GM06990 (cell line): ENCODE measurements at regions not wholly inside any gene's neighbourhood (a gene's known extent, or its start where the extent isn't known, plus 50 kb on each side); places are given as distances from the start of the nearest gene placed in this dataset.

Experiments used
- DNase-seq: peaks from one replicate; pipeline ENCODE4 v3.0.0-alpha.2; 2011; ENCODE audit not compliant: insufficient read length; ENCODE audit errors: extremely low read depth
- H3K27me3 ChIP-seq: replicated peaks from 2 replicates; pipeline ENCODE4 v1.6.0; 2011; ENCODE audit warnings: low read length; ENCODE audit not compliant: control insufficient read depth, insufficient read depth
- H3K36me3 ChIP-seq: 2 replicates; pipeline ENCODE4 v1.5.1; 2011; ENCODE audit warnings: low read length; ENCODE audit not compliant: control insufficient read depth, insufficient read depth
- H3K4me3 ChIP-seq: replicated peaks from 2 replicates; pipeline ENCODE4 v1.5.1; 2011; ENCODE audit warnings: low read depth, mild to moderate bottlenecking, control low read depth, low read length
- CTCF ChIP-seq: IDR thresholded peaks from 2 replicates; pipeline ENCODE4 v1.5.1; 2011; ENCODE audit warnings: low read length, control low read depth, mild to moderate bottlenecking, inconsistent platforms; ENCODE audit not compliant: insufficient read depth, poor library complexity, severe bottlenecking

DNA sequence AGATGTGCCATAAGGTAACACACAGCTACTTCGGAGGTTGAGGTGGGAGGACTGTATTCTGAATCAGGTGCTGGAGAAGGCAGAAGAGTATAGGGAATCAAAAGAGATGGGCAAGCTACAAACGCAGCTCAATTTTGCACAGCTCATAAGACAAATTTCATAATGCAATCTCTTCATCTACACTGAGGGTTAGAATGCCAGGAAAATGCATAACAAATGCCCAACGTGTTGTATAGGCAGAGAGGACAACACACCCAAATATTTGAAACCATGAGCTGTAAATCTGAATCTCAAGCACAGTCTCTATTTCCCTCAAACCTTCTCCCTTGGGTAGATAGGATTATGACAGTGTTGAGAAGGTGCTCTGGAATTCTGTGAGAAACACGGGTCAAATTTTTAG, 263.1 kb upstream of the FOXN3 start:
- no peak for TF ChIP-seq CTCF
- no peaks in the 10 kb centered on the region for H3K36me3 ChIP-seq
- H3K4me3 ChIP-seq: no peak overlapping the region
- no peaks in the 10 kb centered on the region for H3K27me3 ChIP-seq
- DNase-seq: no peak

GRCh38 chr14:89678768-89679167, 261.7 kb upstream of the FOXN3 start:
- TF ChIP-seq CTCF: no peak

GRCh38 chr14:89675590-89675989, 258.6 kb upstream of the FOXN3 start:
- TF ChIP-seq CTCF: no peak
- DNase-seq: no peak

More at GRCh38 chr14:89678768-89679167, 261.7 kb upstream of the FOXN3 start:
- Histone ChIP-seq H3K27me3 (no peaks in the 10 kb centered on the region), H3K36me3 (no peaks in the 10 kb centered on the region), H3K4me3 (no peak overlapping the region)
- DNase-seq: no peak

DNA sequence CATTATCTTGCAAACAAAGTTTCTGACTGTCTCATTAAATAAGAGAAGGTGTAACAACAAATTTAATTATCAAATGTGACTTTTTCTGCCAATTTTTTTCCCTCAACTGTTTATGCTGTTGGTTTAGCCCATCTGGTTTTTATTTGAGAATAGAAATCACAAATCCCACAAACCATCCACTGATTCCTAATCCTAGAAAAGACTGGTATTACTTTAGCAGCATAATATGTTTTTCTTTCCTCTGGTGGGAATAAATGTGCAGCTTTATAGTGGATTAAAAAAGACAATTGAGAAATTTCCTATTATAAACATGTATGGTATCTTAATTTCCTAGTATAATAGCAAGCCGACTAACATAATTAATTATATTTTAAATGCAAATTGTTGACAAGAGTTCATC, 257.9 kb upstream of the FOXN3 start:
- Histone ChIP-seq H3K36me3 (no peaks in the 10 kb centered on the region), H3K27me3 (no peaks in the 10 kb centered on the region), H3K4me3 (no peak overlapping the region)
- no peak for DNase-seq
- no peak for TF ChIP-seq CTCF

More at GRCh38 chr14:89675590-89675989, 258.6 kb upstream of the FOXN3 start:
- Histone ChIP-seq H3K36me3 (no peaks in the 10 kb centered on the region), H3K4me3 (no peak overlapping the region), H3K27me3 (no peaks in the 10 kb centered on the region)

DNA sequence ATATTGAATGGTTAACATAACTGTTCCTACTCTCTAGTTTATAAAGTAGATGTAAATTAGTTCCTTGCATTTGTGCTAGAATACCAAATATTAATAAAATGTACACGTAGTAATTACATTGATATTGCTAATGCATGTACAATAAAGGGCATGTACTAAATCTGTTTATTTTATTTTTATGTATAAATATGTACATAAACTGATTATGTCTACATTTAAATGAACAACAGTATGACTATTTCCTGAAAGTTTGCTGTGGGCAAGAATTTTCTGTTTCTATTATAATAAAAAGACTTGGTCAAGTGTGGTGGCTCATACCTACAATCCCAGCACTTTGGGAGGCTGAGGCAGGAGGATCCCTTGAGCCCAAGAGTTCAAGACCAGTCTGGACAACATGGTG, 257.2 kb upstream of the FOXN3 start:
- Histone ChIP-seq H3K27me3 (no peaks in the 10 kb centered on the region), H3K4me3 (no peak overlapping the region), H3K36me3 (no peaks in the 10 kb centered on the region)
- no peak for TF ChIP-seq CTCF
- no peak for DNase-seq
